ENCODE measurements at regions not wholly inside any gene's neighbourhood (a gene's known extent, or its start where the extent isn't known, plus 50 kb on each side); places are given as distances from the start of the nearest gene placed in this dataset.
"Not testable (repeated sequence)": the region's sequence is repeated elsewhere in the genome, so short reads cannot be mapped to it uniquely, and the experiment has no call there.

- TF ChIP-seq, protein P1, sequence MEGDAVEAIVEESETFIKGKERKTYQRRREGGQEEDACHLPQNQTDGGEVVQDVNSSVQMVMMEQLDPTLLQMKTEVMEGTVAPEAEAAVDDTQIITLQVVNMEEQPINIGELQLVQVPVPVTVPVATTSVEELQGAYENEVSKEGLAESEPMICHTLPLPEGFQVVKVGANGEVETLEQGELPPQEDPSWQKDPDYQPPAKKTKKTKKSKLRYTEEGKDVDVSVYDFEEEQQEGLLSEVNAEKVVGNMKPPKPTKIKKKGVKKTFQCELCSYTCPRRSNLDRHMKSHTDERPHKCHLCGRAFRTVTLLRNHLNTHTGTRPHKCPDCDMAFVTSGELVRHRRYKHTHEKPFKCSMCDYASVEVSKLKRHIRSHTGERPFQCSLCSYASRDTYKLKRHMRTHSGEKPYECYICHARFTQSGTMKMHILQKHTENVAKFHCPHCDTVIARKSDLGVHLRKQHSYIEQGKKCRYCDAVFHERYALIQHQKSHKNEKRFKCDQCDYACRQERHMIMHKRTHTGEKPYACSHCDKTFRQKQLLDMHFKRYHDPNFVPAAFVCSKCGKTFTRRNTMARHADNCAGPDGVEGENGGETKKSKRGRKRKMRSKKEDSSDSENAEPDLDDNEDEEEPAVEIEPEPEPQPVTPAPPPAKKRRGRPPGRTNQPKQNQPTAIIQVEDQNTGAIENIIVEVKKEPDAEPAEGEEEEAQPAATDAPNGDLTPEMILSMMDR (IDR thresholded peaks at IDR 0.05): no peak
- peaks cover 0 to 6% of the 10 kb centered on the region in 2 donors for H3K9me3 ChIP-seq
- H3K4me1 ChIP-seq: no peaks in the 10 kb centered on the region
- no peak overlapping the region for H3K4me3 ChIP-seq
- intact Hi-C loops (cut with DNase I): no loop called here
- no peaks in the 10 kb centered on the region for H3K36me3 ChIP-seq
- H3K27ac ChIP-seq: no peak overlapping the region
- no peak for DNase-seq
- peak; percentile 17 for ATAC-seq
- H3K27me3 ChIP-seq: no peaks in the 10 kb centered on the region
Measured at GRCh38 chr7:120060281-120060680, 212.7 kb upstream of the KCND2 start.

GRCh38 chr7:120060875-120061274, 212.1 kb upstream of the KCND2 start:
- intact Hi-C loops (cut with DNase I): no loop called here
- Histone ChIP-seq H3K27ac (no peak overlapping the region), H3K4me3 (no peak overlapping the region), H3K36me3 (no peaks in the 10 kb centered on the region), H3K4me1 (no peaks in the 10 kb centered on the region), H3K9me3 (peaks cover 0 to 6% of the 10 kb centered on the region in 2 donors), H3K27me3 (no peaks in the 10 kb centered on the region)
- ATAC-seq (no peak), DNase-seq (no peak)
- TF ChIP-seq, protein P1 (IDR thresholded peaks at IDR 0.05): no peak

DNA sequence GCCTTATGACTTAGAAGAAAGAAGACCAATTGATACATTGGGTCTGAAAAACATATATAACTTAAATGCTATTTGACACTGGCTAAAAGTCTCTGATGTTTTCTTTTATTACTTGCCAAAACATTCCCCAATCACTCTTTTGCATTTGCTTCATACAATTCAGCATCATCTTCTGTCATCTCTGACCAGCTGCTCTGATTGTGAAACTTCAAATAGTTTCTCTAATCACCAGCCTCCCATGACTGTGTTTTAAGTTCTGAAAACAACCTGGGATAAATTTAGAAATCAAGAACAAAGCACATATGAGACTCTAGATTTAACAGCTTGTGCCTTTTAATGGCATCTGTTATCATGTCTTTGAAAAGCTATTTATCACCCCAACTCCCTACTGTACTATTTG, 208.4 kb upstream of the KCND2 start:
- H3K27me3 ChIP-seq: no peaks in the 10 kb centered on the region
- H3K36me3 ChIP-seq: no peaks in the 10 kb centered on the region
- TF ChIP-seq, protein P1 (IDR thresholded peaks at IDR 0.05): no peak
- DNase-seq (peak in 2 of 4 donors; percentile 28 to 55), ATAC-seq (no peak)
- peaks cover 0 to 18% of the 10 kb centered on the region in 2 donors for H3K9me3 ChIP-seq
- intact Hi-C loops (cut with DNase I): no loop called here
- no peaks in the 10 kb centered on the region for H3K4me1 ChIP-seq
- no peak overlapping the region for H3K4me3 ChIP-seq
- no peak overlapping the region for H3K27ac ChIP-seq

GRCh38 chr7:120066898-120067297, 206.1 kb upstream of the KCND2 start:
- DNase-seq; ATAC-seq; H3K27me3 ChIP-seq; H3K4me3 ChIP-seq; H3K27ac ChIP-seq; H3K36me3 ChIP-seq; intact Hi-C loops (cut with DNase I); H3K4me1 ChIP-seq: not testable (repeated sequence)
- peaks cover 0 to 13% of the 10 kb centered on the region in 2 donors for H3K9me3 ChIP-seq

DNA sequence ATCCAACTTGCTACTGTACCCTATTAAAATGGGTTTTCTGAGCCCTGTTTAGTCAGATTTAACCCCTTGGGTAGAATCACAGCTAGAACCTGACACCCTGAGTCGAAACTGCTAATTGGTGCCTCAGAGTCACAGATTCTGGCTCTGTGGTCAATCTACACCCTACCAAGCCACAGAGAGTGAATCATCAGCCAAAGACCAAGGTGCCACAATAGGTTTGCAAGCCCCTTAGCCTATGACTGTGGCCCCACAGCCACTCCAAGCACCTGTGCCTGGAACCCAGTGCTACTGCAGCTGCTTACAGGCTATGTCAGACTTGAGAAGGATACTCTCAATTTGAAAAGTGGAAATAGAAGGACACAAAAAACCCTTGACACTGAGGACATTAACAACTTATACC, 202.8 kb upstream of the KCND2 start:
- no peaks in the 10 kb centered on the region for H3K27me3 ChIP-seq
- no peak overlapping the region for H3K27ac ChIP-seq
- ATAC-seq (no peak), DNase-seq (no peak)
- no peaks in the 10 kb centered on the region for H3K4me1 ChIP-seq
- peaks cover 0 to 13% of the 10 kb centered on the region in 2 donors for H3K9me3 ChIP-seq
- intact Hi-C loops (cut with DNase I): no loop called here
- TF ChIP-seq, protein P1 (IDR thresholded peaks at IDR 0.05): no peak
- H3K4me3 ChIP-seq: no peak overlapping the region
- H3K36me3 ChIP-seq: no peaks in the 10 kb centered on the region

- H3K4me3 ChIP-seq: no peak overlapping the region
- no peaks in the 10 kb centered on the region for H3K27me3 ChIP-seq
- no peaks in the 10 kb centered on the region for H3K4me1 ChIP-seq
- TF ChIP-seq, protein P1 (IDR thresholded peaks at IDR 0.05): no peak
- DNase-seq (no peak), ATAC-seq (no peak)
- H3K36me3 ChIP-seq: no peaks in the 10 kb centered on the region
- no peak overlapping the region for H3K27ac ChIP-seq
- intact Hi-C loops (cut with DNase I): no loop called here
- H3K9me3 ChIP-seq: no peaks in the 10 kb centered on the region
Measured at GRCh38 chr7:120077777-120078176, 195.2 kb upstream of the KCND2 start.
